ENCODE measurements at regions not wholly inside any gene's neighbourhood (a gene's known extent, or its start where the extent isn't known, plus 50 kb on each side); places are given as distances from the start of the nearest gene placed in this dataset.

DNA sequence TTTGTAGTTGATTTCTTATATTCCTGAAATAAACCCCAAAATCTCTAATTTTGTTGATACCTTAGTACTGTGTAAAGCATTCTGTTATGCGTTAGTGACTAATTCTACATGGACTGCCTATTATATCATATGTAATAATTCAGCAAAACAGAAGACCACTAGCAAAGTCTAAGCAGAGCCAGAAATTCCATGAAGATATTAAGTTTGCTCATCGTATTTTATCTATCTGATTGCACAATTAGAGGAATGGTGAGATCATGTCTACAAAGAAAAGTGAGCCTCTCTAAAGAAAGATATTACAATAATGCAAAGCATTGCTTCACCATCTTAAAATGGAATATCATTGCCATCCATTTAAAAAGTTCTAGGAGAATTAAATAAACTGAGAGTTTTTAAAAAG, 374.6 kb upstream of the SLC7A11 start:
- Mint-ChIP-seq H3K36me3 (ENCODE audit: unreplicated experiment) (peaks cover 2% of the 10 kb centered on the region), H3K27ac (ENCODE audit: unreplicated experiment) (no peak overlapping the region), H3K4me1 (ENCODE audit: unreplicated experiment) (peaks cover 4% of the 10 kb centered on the region), H3K4me3 (ENCODE audit: unreplicated experiment) (no peak overlapping the region), H3K9me3 (ENCODE audit: unreplicated experiment) (peaks cover 12% of the 10 kb centered on the region), H3K27me3 (ENCODE audit: unreplicated experiment) (no peaks in the 10 kb centered on the region)
- no peak for DNase-seq (ENCODE audit: extremely low spot score, unreplicated experiment)
- TF ChIP-seq, protein P1, sequence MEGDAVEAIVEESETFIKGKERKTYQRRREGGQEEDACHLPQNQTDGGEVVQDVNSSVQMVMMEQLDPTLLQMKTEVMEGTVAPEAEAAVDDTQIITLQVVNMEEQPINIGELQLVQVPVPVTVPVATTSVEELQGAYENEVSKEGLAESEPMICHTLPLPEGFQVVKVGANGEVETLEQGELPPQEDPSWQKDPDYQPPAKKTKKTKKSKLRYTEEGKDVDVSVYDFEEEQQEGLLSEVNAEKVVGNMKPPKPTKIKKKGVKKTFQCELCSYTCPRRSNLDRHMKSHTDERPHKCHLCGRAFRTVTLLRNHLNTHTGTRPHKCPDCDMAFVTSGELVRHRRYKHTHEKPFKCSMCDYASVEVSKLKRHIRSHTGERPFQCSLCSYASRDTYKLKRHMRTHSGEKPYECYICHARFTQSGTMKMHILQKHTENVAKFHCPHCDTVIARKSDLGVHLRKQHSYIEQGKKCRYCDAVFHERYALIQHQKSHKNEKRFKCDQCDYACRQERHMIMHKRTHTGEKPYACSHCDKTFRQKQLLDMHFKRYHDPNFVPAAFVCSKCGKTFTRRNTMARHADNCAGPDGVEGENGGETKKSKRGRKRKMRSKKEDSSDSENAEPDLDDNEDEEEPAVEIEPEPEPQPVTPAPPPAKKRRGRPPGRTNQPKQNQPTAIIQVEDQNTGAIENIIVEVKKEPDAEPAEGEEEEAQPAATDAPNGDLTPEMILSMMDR (IDR thresholded peaks at IDR 0.05) = no peak

DNA sequence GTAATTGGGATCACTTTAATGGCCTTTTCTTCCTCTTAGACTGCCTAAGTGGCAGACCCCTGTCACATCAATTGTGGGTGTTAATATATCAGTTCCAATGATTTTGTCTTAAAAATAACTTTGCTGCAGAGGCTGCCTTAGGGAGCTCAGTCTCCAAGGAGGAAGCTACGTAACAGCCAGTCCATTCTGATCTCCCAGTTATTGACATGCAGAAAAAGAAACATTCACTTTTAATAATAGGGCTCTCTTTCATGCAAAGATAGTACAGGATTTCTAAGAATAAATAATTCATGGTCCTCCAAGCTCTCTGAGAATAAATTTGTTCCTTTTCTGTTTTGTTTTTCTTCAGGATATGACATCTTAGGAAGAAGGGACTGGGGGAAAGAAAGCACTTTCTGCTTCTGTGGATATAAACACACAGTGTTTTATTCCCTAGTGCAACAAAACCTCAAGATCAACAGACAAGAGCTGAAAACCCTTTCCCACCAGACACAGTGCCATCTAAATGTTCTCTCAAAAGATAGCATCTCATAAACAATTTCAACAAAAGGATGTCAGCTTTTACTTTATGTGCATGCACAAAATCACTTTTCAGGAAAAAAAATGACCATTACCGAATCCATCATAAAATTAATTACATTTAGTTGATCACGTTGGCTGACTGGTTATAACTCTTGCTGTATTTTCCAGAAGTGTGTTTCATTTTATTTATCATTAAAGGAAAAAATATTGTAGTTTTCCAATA, 372.4 kb upstream of the SLC7A11 start:
- TF ChIP-seq, protein P1 (IDR thresholded peaks at IDR 0.05) = no peak
- DNase-seq (ENCODE audit: extremely low spot score, unreplicated experiment) = no peak
- peaks cover 2% of the 10 kb centered on the region for H3K36me3 Mint-ChIP-seq (ENCODE audit: unreplicated experiment)
- peak overlapping the region; percentile 47 for H3K27ac Mint-ChIP-seq (ENCODE audit: unreplicated experiment)
- H3K9me3 Mint-ChIP-seq (ENCODE audit: unreplicated experiment) = peaks cover 7% of the 10 kb centered on the region
- peaks cover 18% of the 10 kb centered on the region for H3K4me1 Mint-ChIP-seq (ENCODE audit: unreplicated experiment)
- no peak overlapping the region for H3K4me3 Mint-ChIP-seq (ENCODE audit: unreplicated experiment)
- no peaks in the 10 kb centered on the region for H3K27me3 Mint-ChIP-seq (ENCODE audit: unreplicated experiment)

DNA sequence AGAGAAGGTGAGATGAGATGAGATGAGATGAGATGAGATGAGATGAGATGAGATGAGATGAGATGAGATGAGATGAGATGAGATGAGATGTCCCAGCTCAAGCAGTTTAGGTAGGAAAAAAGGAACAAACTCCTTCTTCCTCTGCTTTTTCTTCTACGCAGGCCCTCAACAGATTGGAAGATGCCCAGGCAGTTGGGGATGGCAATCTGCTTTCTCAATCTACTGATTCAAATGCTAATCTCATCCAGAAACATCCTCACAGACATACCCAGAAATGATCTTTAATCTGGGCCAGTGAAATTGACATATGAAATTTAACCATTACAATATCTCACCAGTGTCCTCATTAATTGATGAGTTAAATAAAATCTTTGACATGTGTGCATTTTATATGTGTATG, 370.3 kb upstream of the SLC7A11 start:
- Mint-ChIP-seq H3K27ac (ENCODE audit: unreplicated experiment) (no peak overlapping the region), H3K27me3 (ENCODE audit: unreplicated experiment) (no peaks in the 10 kb centered on the region), H3K4me1 (ENCODE audit: unreplicated experiment) (peaks cover 23% of the 10 kb centered on the region), H3K36me3 (ENCODE audit: unreplicated experiment) (no peaks in the 10 kb centered on the region), H3K4me3 (ENCODE audit: unreplicated experiment) (no peak overlapping the region), H3K9me3 (ENCODE audit: unreplicated experiment) (no peaks in the 10 kb centered on the region)
- TF ChIP-seq, protein P1 (IDR thresholded peaks at IDR 0.05) = no peak
- DNase-seq (ENCODE audit: extremely low spot score, unreplicated experiment) = no peak

DNA sequence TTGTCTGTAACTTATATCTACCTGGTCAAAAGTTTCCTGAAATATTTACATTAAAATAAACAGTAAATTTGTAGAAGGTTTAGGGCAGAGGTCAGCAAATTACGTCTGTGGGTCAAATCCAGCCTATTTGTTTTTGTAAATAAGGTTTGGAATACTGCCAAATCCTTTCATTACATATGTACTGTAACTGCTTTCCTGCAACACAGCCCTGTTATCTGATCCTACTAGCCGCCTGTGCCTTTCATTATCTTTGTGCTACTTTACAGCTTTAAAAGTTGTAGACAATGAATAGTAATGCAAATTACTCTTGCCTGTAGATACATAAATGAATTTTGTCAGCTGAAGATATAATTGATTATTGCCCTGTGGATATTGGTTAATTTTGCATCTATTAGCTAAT, 369.6 kb upstream of the SLC7A11 start:
- Mint-ChIP-seq H3K27me3 (ENCODE audit: unreplicated experiment) (no peaks in the 10 kb centered on the region), H3K36me3 (ENCODE audit: unreplicated experiment) (no peaks in the 10 kb centered on the region), H3K27ac (ENCODE audit: unreplicated experiment) (no peak overlapping the region), H3K4me1 (ENCODE audit: unreplicated experiment) (peaks cover 23% of the 10 kb centered on the region), H3K9me3 (ENCODE audit: unreplicated experiment) (no peaks in the 10 kb centered on the region), H3K4me3 (ENCODE audit: unreplicated experiment) (no peak overlapping the region)
- TF ChIP-seq, protein P1 (IDR thresholded peaks at IDR 0.05) = no peak
- DNase-seq (ENCODE audit: extremely low spot score, unreplicated experiment) = no peak

DNA sequence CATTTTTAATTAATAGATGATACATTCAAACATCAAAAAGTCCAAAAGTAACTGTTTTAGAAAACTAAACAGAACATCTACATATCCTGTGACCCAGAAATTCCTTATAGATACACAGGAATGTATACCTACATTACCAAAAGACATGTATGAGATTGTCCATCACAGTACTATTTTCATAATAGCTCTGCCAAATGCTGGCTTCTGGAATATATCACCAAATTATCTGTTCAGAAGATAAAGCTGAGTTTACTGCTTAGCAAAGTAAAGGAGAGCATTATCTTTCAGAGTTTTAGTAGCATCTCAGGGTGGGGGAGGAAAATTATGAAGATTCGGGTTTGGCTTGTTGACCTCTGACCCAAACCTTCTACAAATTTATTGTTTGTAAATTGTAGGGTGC, 368.9 kb upstream of the SLC7A11 start:
- H3K36me3 Mint-ChIP-seq (ENCODE audit: unreplicated experiment) = no peaks in the 10 kb centered on the region
- no peak overlapping the region for H3K27ac Mint-ChIP-seq (ENCODE audit: unreplicated experiment)
- H3K9me3 Mint-ChIP-seq (ENCODE audit: unreplicated experiment) = no peaks in the 10 kb centered on the region
- TF ChIP-seq, protein P1 (IDR thresholded peaks at IDR 0.05) = no peak
- H3K4me1 Mint-ChIP-seq (ENCODE audit: unreplicated experiment) = peaks cover 23% of the 10 kb centered on the region
- DNase-seq (ENCODE audit: extremely low spot score, unreplicated experiment) = no peak
- H3K4me3 Mint-ChIP-seq (ENCODE audit: unreplicated experiment) = no peak overlapping the region
- no peaks in the 10 kb centered on the region for H3K27me3 Mint-ChIP-seq (ENCODE audit: unreplicated experiment)
